Activated CD4-positive, alpha-beta T cell treated with anti-CD3 and anti-CD28 coated beads for 36 hours (primary cell): ENCODE measurements at regions not wholly inside any gene's neighbourhood (a gene's known extent, or its start where the extent isn't known, plus 50 kb on each side); places are given as distances from the start of the nearest gene placed in this dataset.

Source experiments
- ATAC-seq: fragments of 200-7000 bp; cut with Tn5 transposase; one replicate; pipeline ENCODE4 v1.10.0; 2021; ENCODE audit warnings: mild to moderate bottlenecking, moderate library complexity
- CTCF ChIA-PET: fragments of 350-600 bp; sonication (Branson Sonifier 250); formaldehyde crosslinking; loops from one replicate; lab custom pipeline; 2021; ENCODE audit warnings: antibody characterized with exemption; lab: Charles Lee
- POLR2A ChIA-PET: fragments of 350-600 bp; sonication (Branson Sonifier 250); formaldehyde crosslinking; loops from one replicate; lab custom pipeline; 2021; ENCODE audit warnings: antibody characterized with exemption, inconsistent platforms; lab: Charles Lee
- DNase-seq: peaks from one replicate; pipeline ENCODE4 v3.0.0-alpha.2; 2020
- H3K27ac Mint-ChIP-seq: one replicate; pipeline ENCODE4 v1.8.0; 2021; ENCODE audit warnings: mixed read lengths
- H3K27me3 Mint-ChIP-seq: one replicate; pipeline ENCODE4 v1.8.0; 2021; ENCODE audit warnings: mixed read lengths
- H3K36me3 Mint-ChIP-seq: one replicate; pipeline ENCODE4 v1.8.0; 2021; ENCODE audit warnings: low read depth, mixed read lengths
- H3K4me1 Mint-ChIP-seq: one replicate; pipeline ENCODE4 v1.8.0; 2021; ENCODE audit warnings: mixed read lengths
- H3K4me3 Mint-ChIP-seq: one replicate; pipeline ENCODE4 v1.8.0; 2021; ENCODE audit warnings: mild to moderate bottlenecking, moderate library complexity, mixed read lengths
- H3K9me3 Mint-ChIP-seq: one replicate; pipeline ENCODE4 v1.8.0; 2021; ENCODE audit warnings: low read depth, mixed read lengths
- intact Hi-C, 2 experiments: fragments of 100-400 bp; cut with DNase I in 1 of 2; cut with micrococcal nuclease in 1 of 2; formaldehyde crosslinking; loops; one replicate each; pipeline versions ENCODE4 v1.14.2 to v1.15.1; 2022 to 2024; cut with DNase I, micrococcal nuclease

DNA sequence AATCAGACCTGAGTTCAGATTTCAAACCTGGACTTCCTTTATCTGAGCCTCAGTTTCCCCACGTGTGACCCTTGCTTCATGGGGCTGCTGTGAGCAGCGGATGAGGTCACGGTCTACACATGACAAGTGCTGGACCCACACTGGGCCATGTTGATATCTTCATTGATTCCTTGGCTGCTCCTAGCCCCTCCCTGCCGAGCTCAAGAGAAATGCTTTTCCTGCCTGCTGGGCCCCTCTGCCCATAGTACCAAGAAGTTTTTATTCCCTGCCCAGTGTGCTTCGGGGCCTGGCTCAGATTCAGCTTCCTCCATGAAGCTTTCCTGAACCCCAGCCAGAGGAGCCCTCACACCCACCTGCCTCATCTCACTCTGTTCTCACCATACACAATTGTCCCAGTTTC, 181.6 kb downstream of the PTPRU start:
- no peaks in the 10 kb centered on the region for H3K36me3 Mint-ChIP-seq
- peaks cover 28% of the 10 kb centered on the region for H3K27me3 Mint-ChIP-seq
- H3K4me3 Mint-ChIP-seq: no peak overlapping the region
- CTCF ChIA-PET: no interaction called here
- DNase-seq: no peak
- intact Hi-C loops: no loop called here
- POLR2A ChIA-PET: no interaction called here
- H3K9me3 Mint-ChIP-seq: no peaks in the 10 kb centered on the region
- ATAC-seq: no peak
- no peaks in the 10 kb centered on the region for H3K4me1 Mint-ChIP-seq
- H3K27ac Mint-ChIP-seq: no peak overlapping the region

DNA sequence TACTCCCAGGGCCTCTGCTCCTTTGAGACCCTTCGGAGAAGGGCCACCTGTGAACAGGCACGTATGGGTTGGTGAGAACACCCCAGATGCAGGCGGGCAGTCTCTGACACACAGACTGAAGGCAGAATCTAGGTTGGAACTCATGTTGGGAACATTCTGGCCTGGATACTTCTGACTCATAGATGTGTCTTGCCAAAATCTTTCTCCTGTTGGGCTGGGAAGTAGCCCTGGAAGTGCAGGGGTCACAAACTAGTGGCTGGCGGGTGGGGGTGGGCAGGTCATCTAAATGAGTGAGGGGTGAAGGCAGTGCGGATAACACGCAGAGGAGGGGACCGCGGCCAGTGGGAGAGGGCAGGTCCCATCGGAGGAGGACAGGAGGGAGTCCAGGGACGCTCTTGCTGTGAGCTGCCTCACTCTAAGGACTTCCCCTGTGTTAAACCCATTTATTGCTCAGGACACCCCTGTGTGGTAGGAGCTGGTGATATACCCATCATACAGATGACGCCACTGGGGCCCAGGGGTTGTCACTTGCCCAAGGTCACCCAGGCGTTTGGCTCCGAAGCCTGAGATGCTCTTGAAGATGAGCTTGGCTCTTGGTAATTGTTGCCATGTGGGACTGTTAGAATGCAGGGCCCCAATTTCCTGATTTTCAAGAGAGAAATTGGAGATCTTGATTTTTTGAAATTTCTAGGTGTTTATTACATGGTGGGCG, 181.0 kb downstream of the PTPRU start:
- Mint-ChIP-seq H3K27ac (no peak overlapping the region), H3K9me3 (no peaks in the 10 kb centered on the region), H3K36me3 (no peaks in the 10 kb centered on the region), H3K4me3 (no peak overlapping the region), H3K4me1 (no peaks in the 10 kb centered on the region), H3K27me3 (peaks cover 24% of the 10 kb centered on the region)
- DNase-seq (no peak), ATAC-seq (no peak)
- ChIA-PET POLR2A (no interaction called here), CTCF (no interaction called here)
- intact Hi-C loops: no loop called here

DNA sequence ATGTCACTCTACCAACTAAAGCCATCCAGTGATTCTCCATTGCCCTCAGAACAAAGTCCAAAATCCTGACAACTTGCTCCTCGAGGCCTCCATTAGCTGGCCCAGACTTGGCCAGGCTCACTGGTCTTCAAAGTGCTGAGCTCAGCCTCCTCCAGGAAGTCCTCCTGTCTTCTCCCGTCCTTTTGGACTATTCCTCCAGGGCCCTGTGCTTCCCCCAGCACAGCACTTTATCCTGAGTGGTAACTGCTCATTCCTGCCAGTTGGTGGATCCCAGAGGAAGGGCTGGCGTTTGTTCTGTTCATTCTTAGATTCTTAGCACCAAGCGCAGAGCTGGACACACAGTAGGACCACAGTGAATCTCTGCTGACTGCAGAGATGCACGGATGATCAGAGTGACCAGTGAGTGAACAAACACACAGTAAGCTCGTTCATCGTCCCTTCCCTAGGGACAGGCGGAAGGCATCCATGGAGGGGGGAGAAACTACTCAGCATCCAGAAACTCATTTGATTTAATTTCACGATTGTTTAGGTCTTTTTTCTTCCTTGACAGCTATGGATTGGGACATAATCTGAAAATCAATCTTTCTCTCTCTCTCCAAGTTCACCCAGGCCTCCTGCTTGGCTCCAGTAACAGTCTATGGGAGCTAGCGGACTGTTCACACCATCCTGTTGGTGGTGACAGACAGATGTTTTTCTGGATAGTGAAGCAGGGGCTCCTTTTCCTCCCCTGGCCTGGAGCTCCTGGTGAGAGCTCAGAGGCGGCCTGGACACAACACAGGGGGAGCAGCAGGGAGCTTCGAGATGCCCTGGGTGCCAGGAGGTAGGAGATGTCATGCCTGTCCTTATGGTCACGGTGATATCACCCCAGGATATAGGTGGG, 180.2 kb downstream of the PTPRU start:
- peaks cover 19% of the 10 kb centered on the region for H3K27me3 Mint-ChIP-seq
- H3K9me3 Mint-ChIP-seq: no peaks in the 10 kb centered on the region
- POLR2A ChIA-PET: no interaction called here
- no peaks in the 10 kb centered on the region for H3K4me1 Mint-ChIP-seq
- no peak overlapping the region for H3K4me3 Mint-ChIP-seq
- no peak for DNase-seq
- intact Hi-C loops: no loop called here
- CTCF ChIA-PET: no interaction called here
- no peak overlapping the region for H3K27ac Mint-ChIP-seq
- no peaks in the 10 kb centered on the region for H3K36me3 Mint-ChIP-seq
- ATAC-seq: no peak

DNA sequence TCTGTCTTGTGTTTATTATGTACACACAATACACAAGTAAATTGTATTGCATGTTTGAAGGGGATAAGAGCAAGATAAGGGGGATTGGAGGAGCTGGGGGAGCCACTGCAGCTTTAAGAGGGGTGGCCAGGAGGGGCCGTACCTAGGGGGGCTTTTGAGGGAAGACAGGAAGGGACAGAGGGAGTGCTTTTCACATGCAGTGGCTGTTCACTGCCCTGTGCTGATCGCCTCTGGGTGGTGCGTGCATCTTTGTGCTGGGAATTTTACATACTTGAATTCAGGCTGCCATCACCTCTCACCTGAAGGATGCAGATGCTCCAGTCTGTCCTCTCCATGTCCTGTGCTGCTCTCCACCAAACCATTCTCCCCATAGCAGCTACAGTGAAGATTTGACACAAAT, 179.5 kb downstream of the PTPRU start:
- ATAC-seq: no peak
- intact Hi-C loops: no loop called here
- H3K27ac Mint-ChIP-seq: no peak overlapping the region
- H3K4me1 Mint-ChIP-seq: no peaks in the 10 kb centered on the region
- no peak for DNase-seq
- no peaks in the 10 kb centered on the region for H3K36me3 Mint-ChIP-seq
- H3K27me3 Mint-ChIP-seq: peaks cover 17% of the 10 kb centered on the region
- no peak overlapping the region for H3K4me3 Mint-ChIP-seq
- ChIA-PET POLR2A (no interaction called here), CTCF (no interaction called here)
- H3K9me3 Mint-ChIP-seq: no peaks in the 10 kb centered on the region

DNA sequence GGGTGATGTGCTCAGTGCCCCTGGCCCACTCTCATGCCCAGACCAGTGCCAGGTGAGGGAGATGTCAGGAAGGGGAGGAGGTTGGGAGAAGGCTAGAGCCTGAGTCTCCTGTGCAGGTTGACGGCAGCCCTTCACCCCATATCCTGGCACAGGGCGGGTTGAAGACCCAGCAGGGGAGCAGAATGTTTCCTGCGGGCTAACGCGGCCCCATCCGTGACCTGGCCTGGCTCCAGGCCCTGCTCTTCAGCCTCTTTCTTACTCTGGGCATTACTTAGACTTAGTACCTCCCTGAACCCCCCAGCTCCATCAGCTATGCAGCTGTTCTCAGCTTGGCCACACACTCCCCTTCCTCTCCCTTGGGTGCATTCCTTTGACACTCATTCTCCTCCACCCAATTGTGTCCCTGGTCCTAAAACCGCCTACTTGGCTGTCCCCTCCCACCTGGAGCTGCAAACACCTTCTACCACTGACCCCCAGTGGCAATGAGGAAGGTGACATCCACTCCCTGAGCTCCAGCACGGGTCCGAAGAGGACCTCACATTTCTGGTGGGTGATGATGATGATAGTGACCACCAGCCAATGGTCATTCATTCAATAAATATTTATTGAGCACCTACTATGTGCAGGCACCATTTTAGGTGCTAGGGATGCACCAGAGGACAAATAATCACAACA, 179.0 kb downstream of the PTPRU start:
- H3K4me3 Mint-ChIP-seq: no peak overlapping the region
- CTCF ChIA-PET: no interaction called here
- no peaks in the 10 kb centered on the region for H3K4me1 Mint-ChIP-seq
- H3K36me3 Mint-ChIP-seq: no peaks in the 10 kb centered on the region
- no peaks in the 10 kb centered on the region for H3K9me3 Mint-ChIP-seq
- DNase-seq: peak; percentile 10
- POLR2A ChIA-PET: no interaction called here
- intact Hi-C loops: no loop called here
- ATAC-seq: no peak
- H3K27ac Mint-ChIP-seq: no peak overlapping the region
- peaks cover 18% of the 10 kb centered on the region for H3K27me3 Mint-ChIP-seq

DNA sequence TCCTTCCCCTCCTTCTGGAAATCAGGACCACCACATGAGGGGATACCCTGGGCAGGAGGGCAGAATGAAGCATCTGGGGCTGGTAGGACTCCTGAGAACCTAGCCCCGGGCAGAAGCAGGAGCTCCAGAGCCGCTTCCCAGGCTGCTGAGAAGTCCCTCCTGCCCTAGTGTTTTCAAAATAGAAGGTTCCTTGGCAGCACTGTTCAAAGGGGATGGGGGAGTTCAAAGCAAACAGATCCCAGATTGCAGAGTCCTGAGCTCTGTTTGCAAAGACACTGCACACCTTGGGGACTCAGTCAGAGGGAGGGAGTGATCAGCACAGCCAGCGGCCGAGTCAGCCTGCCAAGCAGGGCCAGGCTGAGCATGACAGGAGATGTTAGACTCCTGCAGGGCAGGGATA, 177.8 kb downstream of the PTPRU start:
- DNase-seq: no peak
- Mint-ChIP-seq H3K27ac (no peak overlapping the region), H3K27me3 (peaks cover 18% of the 10 kb centered on the region), H3K9me3 (no peaks in the 10 kb centered on the region), H3K4me1 (no peaks in the 10 kb centered on the region), H3K4me3 (no peak overlapping the region), H3K36me3 (no peaks in the 10 kb centered on the region)
- ATAC-seq: no peak
- CTCF ChIA-PET: no interaction called here
- intact Hi-C loops: no loop called here
- POLR2A ChIA-PET: no interaction called here

DNA sequence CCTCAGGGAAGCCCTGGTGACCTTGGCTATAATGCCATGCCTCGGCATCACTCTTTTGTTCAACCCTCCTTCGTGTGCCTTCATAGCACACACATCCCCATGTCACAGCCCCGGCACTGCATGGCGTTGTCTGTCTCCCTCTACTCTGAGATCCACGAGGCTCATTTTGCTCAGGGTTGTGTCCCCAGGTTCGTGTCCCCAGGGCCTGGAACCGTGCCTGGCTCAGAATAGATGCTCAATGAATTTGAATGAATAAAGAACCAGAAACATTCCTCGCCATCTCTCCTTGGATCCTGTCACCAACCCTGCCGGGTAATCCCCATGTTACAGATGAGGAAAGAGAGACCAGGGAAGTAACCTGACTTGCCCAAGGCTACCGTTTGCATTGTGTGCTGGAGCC, 177.3 kb downstream of the PTPRU start:
- Mint-ChIP-seq H3K27me3 (peaks cover 20% of the 10 kb centered on the region), H3K27ac (no peak overlapping the region), H3K36me3 (no peaks in the 10 kb centered on the region), H3K4me3 (no peak overlapping the region), H3K9me3 (no peaks in the 10 kb centered on the region), H3K4me1 (no peaks in the 10 kb centered on the region)
- ChIA-PET POLR2A (no interaction called here), CTCF (no interaction called here)
- intact Hi-C loops: no loop called here
- no peak for DNase-seq
- ATAC-seq: no peak

DNA sequence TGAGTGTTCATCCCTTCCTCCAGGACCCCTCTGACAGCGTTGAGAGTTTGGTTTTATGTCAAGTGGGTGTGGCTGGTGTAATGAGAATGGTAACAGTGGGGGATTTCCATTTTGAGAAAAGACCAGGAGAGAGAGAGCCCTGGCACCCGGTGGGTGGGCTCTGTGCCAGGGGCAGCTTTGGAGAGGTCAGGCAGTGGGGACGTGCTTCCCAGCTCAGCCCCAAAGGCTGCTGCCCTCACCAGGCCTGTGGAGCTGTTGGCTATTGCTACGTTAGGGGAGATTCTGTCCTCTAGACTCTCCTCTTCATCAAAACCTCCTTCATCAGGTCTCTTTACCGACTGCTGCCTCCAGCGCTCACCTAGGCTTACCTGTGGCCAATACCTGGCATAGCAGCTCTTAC, 176.3 kb downstream of the PTPRU start:
- Mint-ChIP-seq H3K4me1 (no peaks in the 10 kb centered on the region), H3K27me3 (peaks cover 22% of the 10 kb centered on the region), H3K27ac (no peak overlapping the region), H3K36me3 (no peaks in the 10 kb centered on the region), H3K4me3 (no peak overlapping the region), H3K9me3 (no peaks in the 10 kb centered on the region)
- ATAC-seq (no peak), DNase-seq (no peak)
- POLR2A ChIA-PET: no interaction called here
- intact Hi-C loops: no loop called here
- CTCF ChIA-PET: interaction anchor here (0.6 kb wide), 1 partner anchor 70 kb away, joined by 3 read pairs; no protein-coding TSS in a partner anchor

DNA sequence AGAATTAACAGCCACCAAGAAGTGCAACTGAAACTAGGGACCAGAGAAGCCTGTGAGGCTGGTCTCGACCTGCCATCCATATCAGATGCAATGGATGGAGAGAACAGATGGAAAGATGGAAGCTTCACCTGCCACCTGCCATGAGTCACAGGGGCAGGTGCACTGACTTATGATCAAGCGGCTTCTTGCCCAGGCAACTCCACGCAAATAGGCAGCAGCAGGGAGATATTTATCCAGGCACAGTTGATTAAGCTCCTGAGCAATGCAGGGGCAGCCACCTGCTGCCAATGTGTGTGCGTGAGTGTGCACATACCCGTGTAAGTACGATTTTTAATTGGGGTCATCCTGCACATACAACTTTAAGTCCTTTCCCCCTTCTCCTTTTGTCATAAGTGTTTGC, 174.2 kb downstream of the PTPRU start:
- CTCF ChIA-PET: no interaction called here
- Mint-ChIP-seq H3K4me1 (no peaks in the 10 kb centered on the region), H3K4me3 (no peak overlapping the region), H3K27ac (no peak overlapping the region), H3K9me3 (no peaks in the 10 kb centered on the region), H3K27me3 (peaks cover 11% of the 10 kb centered on the region), H3K36me3 (no peaks in the 10 kb centered on the region)
- DNase-seq (no peak), ATAC-seq (no peak)
- POLR2A ChIA-PET: no interaction called here
- intact Hi-C loops: no loop called here

DNA sequence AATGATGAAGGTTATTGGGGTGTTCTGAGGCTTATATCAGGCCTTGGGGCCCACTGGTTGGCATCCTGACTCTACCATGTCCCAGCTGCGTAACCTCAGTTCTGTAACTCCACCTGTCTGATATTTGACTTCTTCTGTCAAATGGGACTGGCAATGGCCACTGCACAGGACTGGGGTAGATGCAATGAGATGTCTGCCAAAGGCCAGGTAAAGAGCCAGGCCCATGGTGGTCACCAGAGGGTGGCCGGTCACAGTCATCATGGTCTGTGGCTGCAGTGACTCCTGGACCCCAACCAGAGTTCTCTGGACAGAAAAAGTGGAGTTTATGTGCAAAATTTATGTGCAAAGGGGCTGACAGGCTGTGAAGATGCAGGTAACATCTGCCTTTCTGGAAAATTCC, 173.3 kb downstream of the PTPRU start:
- ChIA-PET CTCF (no interaction called here), POLR2A (no interaction called here)
- Mint-ChIP-seq H3K27me3 (peaks cover 9% of the 10 kb centered on the region), H3K36me3 (no peaks in the 10 kb centered on the region), H3K4me1 (no peaks in the 10 kb centered on the region), H3K9me3 (no peaks in the 10 kb centered on the region), H3K27ac (no peak overlapping the region), H3K4me3 (no peak overlapping the region)
- no peak for ATAC-seq
- intact Hi-C loops: no loop called here
- DNase-seq: no peak

DNA sequence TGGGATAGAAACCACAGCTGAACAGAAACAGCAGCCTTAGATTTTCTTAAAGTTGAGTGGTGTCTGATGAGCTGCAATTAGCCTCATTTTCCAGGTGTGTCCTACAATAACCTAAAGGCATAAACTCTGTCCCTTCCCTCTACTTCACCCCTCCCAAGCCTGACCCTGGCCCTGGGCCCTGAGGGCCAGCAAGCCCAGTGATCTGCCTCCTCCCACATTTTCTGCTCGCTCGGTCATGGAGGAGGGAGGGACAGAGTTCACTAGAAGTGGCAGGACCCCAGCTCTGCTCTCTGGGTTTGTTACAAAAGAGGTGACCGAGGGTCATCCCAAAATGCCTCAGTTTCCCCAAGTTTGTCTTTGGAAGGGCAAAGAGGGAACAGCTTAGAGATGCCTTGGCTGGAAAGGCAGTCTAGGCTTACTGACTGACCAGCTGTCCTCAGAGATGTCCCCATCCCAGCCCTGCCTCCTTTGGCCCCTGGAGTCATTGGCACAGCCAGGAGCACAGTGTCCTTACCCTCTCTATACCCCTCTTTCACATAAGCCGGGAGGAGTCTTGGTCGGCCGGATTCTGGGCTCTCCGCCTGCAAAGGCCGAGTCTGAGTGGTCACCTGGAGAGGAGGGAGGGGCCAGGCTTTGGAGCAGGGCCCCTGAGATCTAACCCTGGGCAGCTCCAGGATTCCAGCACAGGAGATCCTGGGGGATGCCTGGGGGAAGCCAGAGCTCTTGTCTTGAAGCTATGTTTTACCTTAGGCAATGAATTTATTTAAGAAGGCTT, 172.7 kb downstream of the PTPRU start:
- no peak overlapping the region for H3K27ac Mint-ChIP-seq
- H3K9me3 Mint-ChIP-seq: no peaks in the 10 kb centered on the region
- ChIA-PET POLR2A (no interaction called here), CTCF (no interaction called here)
- peaks cover 7% of the 10 kb centered on the region for H3K27me3 Mint-ChIP-seq
- no peaks in the 10 kb centered on the region for H3K4me1 Mint-ChIP-seq
- no peak overlapping the region for H3K4me3 Mint-ChIP-seq
- H3K36me3 Mint-ChIP-seq: no peaks in the 10 kb centered on the region
- ATAC-seq: no peak
- intact Hi-C loops: no loop called here
- no peak for DNase-seq
